GM12878 (cell line): ENCODE measurements at regions not wholly inside any gene's neighbourhood (a gene's known extent, or its start where the extent isn't known, plus 50 kb on each side); places are given as distances from the start of the nearest gene placed in this dataset.

Experiments used
- BHLHE40 ChIP-seq, 2 experiments: fragments of 450-650 bp in 1 of 2; IDR thresholded peaks; 2 replicates each; pipeline ENCODE4 v1.6.1; 2011 to 2017; ENCODE audit warnings: low read depth in 2 of 2, borderline replicate concordance in 1 of 2, improper control_type of control experiment in 1 of 2, low read length in 1 of 2, mild to moderate bottlenecking in 1 of 2
- CEBPB ChIP-seq, 2 experiments: fragments of 150-350 bp in 1 of 2; IDR thresholded peaks; 2 replicates each; pipeline ENCODE4 v1.6.1; 2012 to 2014; ENCODE audit warnings: low read depth in 2 of 2, low read length in 2 of 2, borderline replicate concordance in 1 of 2, inconsistent platforms in 1 of 2
- DPF2 ChIP-seq: fragments of 450-650 bp; IDR thresholded peaks from 2 replicates; pipeline ENCODE4 v1.6.1; 2017; ENCODE audit warnings: mild to moderate bottlenecking
- KAT2A ChIP-seq: conservative IDR thresholded peaks from 2 replicates; pipeline ENCODE4 v1.6.1; 2011; ENCODE audit warnings: low read depth, low read length; ENCODE audit not compliant: control insufficient read depth
- NR2C1 ChIP-seq: fragments of 450-650 bp; IDR thresholded peaks from 2 replicates; pipeline ENCODE4 v1.6.1; 2017; ENCODE audit warnings: antibody characterized with exemption, mild to moderate bottlenecking, moderate library complexity
- RAD51 ChIP-seq: fragments of 450-650 bp; IDR thresholded peaks from 2 replicates; pipeline ENCODE4 v1.6.1; 2016; ENCODE audit warnings: moderate library complexity, mild to moderate bottlenecking, inconsistent platforms
- RELB ChIP-seq: fragments of 450-650 bp; IDR thresholded peaks from 2 replicates; pipeline ENCODE4 v1.6.1; 2017; ENCODE audit warnings: low read depth, mild to moderate bottlenecking, moderate library complexity
- ZBTB40 ChIP-seq: fragments of 450-650 bp; IDR thresholded peaks from 2 replicates; pipeline ENCODE4 v1.6.1; 2016; ENCODE audit warnings: mild to moderate bottlenecking, moderate library complexity, borderline replicate concordance

GRCh38 chr2:122999258-122999657 is 1025.8 kb upstream of the CNTNAP5 start (continued):
- TF ChIP-seq NR2C1, result no peak
- TF ChIP-seq BHLHE40 (IDR thresholded peaks at IDR 0.05; ENCODE audit: borderline replicate concordance in 1 of 2, low read depth in 2 of 2, low read length in 1 of 2), result peak in 1 of 2 experiments; percentile 52; a peak in 1 of 4 replicates
- 0 out of 2 replicates have a peak, but pooled peaks have one; percentile 25 for TF ChIP-seq DPF2
- TF ChIP-seq RAD51, result no peak
- no peak for TF ChIP-seq RELB
- TF ChIP-seq ZBTB40, result no peak
- no peak for TF ChIP-seq KAT2A
- no peak for TF ChIP-seq CEBPB (IDR thresholded peaks at IDR 0.05; ENCODE audit: borderline replicate concordance in 1 of 2, low read depth in 2 of 2, low read length in 2 of 2)
